ENCODE measurements at regions not wholly inside any gene's neighbourhood (a gene's known extent, or its start where the extent isn't known, plus 50 kb on each side); places are given as distances from the start of the nearest gene placed in this dataset.

DNA sequence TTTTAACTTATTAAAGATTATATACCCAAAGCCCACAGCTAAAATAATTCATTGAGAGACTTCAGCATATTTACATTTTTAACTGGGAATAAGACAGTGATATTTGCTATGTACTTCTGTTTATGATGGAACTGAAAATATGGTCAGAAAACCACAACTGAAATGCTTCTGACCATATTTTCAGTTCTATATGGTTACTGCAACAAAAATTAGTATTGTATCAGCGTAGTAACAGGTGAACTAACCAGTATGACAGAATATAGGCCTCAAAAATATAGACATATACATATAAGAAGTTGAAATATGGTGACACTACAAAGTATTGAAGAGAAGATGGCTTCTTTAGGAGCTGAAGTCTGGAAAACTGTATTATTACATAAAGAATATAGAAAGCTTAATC, 857.4 kb downstream of the OLFM4 start:
- DNase-seq: no peak

DNA sequence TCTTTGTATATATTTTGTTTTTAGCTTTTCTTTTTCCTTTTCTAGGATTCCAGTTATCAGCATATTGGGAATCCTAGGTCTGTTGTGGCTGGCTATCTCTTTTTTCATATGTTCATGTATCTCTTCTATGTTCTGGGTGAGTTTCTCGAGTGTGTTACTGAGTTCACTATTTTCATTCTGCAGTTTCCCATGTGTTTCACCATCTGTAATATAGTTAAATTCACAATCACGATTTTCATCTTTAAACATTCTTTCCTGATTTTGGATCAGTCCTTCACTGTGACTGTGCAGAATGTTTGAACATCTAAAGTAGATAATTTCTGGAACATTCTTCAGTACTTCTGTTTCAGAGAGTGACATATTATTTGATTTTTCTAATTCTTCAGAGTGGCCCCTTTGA, 862.1 kb downstream of the OLFM4 start:
- no peak for DNase-seq

DNA sequence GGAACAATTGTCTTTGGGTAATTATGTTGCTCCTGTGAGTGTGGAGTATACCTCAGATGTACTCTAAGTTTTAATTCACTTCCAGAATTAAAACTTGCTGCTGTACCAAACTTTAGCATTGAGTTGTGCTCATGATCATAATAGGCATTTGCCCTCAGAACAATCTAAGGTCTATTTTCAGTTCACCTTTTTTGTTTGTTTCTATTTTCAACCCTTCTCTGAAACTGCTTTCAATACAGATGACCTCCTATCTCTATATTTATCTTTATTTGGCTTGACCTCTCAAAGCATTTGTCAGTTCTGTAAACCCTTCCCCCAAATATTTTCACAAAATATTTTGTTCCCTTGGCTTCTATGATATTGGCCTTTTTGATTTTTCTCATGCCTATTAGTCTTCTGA, 873.0 kb downstream of the OLFM4 start:
- no peak for DNase-seq

DNA sequence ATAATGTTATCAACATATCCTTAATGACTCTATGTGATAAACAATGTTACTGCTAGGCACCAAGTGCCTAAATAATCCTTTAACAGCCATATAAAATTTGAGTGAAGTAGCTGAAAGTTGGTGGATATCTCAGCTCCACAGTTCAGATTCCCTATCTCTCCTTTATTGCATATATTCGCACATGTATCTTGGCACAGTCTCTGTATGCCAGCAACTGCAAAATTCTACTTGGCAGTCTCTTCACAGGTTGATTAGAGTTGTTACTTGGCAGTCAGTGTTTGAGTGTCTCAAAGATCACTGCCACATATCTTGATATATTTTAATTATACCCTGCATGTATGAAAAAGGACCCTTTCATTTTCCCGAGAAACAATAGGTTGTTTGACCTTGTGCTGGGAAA, 879.3 kb downstream of the OLFM4 start:
- no peak for DNase-seq

DNA sequence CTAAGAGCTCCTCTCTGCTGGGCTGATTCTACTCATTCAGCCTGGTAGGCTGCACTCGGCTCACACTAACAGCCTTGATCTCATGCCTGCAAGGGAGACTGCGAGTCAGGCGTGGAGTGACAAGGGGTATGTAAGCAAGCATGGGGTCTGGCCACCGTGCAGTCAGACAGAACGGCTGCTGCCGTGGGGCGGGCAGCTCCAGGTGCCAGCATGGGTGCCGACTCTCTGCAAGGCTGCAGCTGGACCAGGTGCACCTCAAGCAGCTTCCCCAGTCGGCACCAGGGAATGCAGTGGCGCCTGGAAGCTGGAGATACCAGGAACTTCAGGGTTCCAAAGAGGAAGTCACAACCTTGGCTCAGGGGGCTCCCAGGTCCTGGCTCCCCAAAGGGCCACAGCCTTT, 892.3 kb downstream of the OLFM4 start:
- no peak for DNase-seq

DNA sequence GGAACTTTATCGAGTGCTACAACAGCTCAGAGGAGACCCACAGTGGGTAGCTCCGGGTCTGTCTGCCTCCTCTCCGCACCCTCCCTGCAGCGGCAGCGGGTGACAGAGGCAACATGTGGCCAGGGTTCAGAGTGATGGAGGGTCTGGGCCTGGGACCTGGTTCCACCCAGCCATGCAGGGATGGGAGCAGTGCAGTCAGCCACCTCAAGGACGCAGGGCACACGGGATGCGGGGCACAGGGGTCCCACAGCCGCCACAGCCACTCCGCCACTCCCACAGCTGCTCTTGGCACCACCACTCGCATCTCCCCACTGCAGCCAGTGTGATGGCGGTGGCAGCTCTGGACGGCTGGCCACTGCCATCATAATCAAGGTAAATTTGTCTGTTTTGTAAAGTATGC, 892.9 kb downstream of the OLFM4 start:
- DNase-seq: no peak

DNA sequence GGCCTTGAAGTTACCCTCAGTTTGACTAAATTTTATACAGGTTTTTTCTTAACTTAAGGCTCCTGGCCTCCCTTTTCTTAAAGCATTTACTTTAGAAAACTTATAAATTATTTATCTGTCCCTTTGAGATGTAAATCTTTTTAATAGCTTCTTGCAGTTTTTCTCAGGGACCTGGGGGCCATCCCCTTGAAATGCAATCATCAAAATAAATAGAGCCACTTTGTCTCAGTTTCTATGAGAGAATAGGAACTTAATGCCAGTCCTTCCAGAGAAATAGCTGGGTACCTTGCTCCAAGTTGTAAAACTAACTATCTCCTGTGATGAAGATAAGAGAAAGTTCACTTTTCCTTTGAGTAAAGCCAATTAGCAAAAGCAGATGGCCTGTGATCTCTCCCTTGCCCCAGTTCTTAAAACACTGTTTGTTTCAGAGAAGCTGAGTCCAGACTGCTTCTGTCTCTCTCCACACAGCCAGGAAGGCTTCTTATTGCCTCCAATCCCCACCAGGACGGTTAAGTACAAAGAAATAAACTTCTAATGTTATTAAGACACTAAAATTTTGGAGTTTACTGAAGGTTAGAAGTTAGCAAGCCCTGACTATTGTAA, 913.1 kb downstream of the OLFM4 start:
- DNase-seq: no peak

DNA sequence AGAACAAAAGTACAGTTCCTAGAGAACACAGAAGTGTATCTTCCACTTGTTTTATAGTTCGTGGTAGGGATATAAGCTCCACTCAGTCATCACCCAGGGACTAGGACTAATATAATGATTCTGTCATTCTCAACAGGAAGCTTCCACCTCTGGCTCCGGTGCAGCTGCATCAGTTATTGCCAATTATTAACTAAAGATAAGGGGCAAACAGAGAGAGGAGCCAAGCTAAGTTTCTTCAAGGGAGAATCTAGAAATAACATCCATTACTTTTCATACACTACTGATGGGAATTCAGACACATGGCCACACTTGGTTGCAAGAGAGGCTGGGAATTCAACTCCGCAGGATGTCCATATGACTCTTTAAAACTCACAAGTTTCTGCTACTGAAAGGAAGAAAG, 917.9 kb downstream of the OLFM4 start:
- DNase-seq: no peak

DNA sequence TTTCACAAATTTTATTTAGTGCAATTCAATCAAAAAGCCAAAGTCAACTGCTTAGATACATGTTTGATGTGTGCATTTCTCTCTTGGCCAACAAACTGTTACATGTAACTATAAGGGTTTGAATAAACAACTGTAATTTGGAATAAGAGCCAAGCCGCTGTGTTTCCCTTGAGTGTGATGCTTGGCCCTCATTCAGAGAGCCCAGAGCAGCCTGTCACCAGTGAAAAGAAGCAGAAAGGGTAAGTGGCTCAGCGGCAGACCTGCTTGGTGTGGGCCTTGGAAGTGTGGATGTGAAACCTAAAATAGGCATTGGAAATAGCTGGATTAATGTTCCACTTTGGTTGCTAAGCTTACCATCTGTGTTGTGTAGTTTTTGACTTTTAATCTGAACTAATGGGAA, 924.6 kb downstream of the OLFM4 start:
- DNase-seq: no peak
